Left lung (tissue), 4 donors: ENCODE measurements at regions not wholly inside any gene's neighbourhood (a gene's known extent, or its start where the extent isn't known, plus 50 kb on each side); places are given as distances from the start of the nearest gene placed in this dataset.

Experiments used
- ATAC-seq: fragments of 200-7000 bp; cut with Tn5 transposase; one replicate; pipeline ENCODE4 v1.9.1; 2020; ENCODE audit warnings: moderate library complexity
- DNase-seq, 4 donors: peaks; one replicate each; pipeline ENCODE4 v3.0.0-alpha.2; 2013 to 2020
- H3K27ac ChIP-seq, 2 donors: fragments of 200-600 bp; sonication (generic) in 1 of 2; one replicate each; pipeline versions ENCODE4 v1.5.0 to v1.8.0; 2020 to 2021
- H3K27me3 ChIP-seq, 2 donors: fragments of 200-600 bp; sonication (generic) in 1 of 2; one replicate each; pipeline versions ENCODE4 v1.5.0 to v1.8.0; 2020 to 2021
- H3K36me3 ChIP-seq, 2 donors: fragments of 200-600 bp; sonication (generic) in 1 of 2; one replicate each; pipeline versions ENCODE4 v1.5.0 to v1.8.0; 2020 to 2021
- H3K4me1 ChIP-seq, 2 donors: fragments of 200-600 bp; one replicate each; pipeline ENCODE4 v1.8.0; 2021
- H3K4me3 ChIP-seq, 2 donors: fragments of 200-600 bp; sonication (generic) in 1 of 2; one replicate each; pipeline versions ENCODE4 v1.5.0 to v1.8.0; 2020 to 2021; ENCODE audit warnings: mild to moderate bottlenecking in 1 of 2
- H3K9me3 ChIP-seq, 2 donors: fragments of 200-600 bp; sonication (generic) in 1 of 2; one replicate each; pipeline versions ENCODE4 v1.5.0 to v1.8.0; 2020 to 2021
- intact Hi-C, 2 donors: fragments of 100-400 bp; cut with DNase I; formaldehyde crosslinking; loops; one replicate each; pipeline versions ENCODE4 v1.11.2 to v1.14.2; 2022
- TF ChIP-seq, protein P1 (sequence below), 2 donors: fragments of 200-600 bp; sonication (generic) in 1 of 2; IDR thresholded peaks; one replicate each; pipeline versions ENCODE4 v1.5.0 to v1.8.0; 2021; ENCODE audit warnings: antibody characterized with exemption in 2 of 2
- donor health status: DM: no; HTN: yes; CAD: no.
- donor health status: DM: no; HTN: no; CAD: no.

DNA sequence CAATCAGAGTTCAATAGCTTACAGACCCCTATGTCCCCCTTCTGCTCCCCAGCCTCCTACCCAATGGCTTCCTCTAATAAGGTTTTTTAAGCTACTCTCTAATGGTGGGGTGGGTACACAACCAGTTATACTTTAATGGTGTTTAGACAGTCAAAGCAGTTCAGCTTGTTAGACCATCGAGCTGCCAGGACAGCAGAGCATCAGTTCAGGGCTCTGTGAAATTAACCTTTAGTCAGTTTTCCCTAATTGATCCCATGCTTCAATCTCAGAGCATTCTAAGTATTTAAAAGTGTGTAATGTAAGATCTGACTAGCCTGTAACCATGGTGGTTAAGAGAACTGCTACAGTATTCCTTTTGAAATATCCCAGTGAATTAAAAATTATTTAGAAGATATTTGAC, 107.2 kb upstream of the ZNF644 start:
- no peaks in the 10 kb centered on the region for H3K9me3 ChIP-seq
- no peak for ATAC-seq
- no peak overlapping the region for H3K4me3 ChIP-seq
- DNase-seq: no peak
- no peaks in the 10 kb centered on the region for H3K36me3 ChIP-seq
- intact Hi-C loops: no loop called here
- no peaks in the 10 kb centered on the region for H3K4me1 ChIP-seq
- peaks cover 0 to 6% of the 10 kb centered on the region in 2 donors for H3K27me3 ChIP-seq
- no peak overlapping the region for H3K27ac ChIP-seq
- TF ChIP-seq, protein P1, sequence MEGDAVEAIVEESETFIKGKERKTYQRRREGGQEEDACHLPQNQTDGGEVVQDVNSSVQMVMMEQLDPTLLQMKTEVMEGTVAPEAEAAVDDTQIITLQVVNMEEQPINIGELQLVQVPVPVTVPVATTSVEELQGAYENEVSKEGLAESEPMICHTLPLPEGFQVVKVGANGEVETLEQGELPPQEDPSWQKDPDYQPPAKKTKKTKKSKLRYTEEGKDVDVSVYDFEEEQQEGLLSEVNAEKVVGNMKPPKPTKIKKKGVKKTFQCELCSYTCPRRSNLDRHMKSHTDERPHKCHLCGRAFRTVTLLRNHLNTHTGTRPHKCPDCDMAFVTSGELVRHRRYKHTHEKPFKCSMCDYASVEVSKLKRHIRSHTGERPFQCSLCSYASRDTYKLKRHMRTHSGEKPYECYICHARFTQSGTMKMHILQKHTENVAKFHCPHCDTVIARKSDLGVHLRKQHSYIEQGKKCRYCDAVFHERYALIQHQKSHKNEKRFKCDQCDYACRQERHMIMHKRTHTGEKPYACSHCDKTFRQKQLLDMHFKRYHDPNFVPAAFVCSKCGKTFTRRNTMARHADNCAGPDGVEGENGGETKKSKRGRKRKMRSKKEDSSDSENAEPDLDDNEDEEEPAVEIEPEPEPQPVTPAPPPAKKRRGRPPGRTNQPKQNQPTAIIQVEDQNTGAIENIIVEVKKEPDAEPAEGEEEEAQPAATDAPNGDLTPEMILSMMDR (IDR thresholded peaks at IDR 0.05): no peak

DNA sequence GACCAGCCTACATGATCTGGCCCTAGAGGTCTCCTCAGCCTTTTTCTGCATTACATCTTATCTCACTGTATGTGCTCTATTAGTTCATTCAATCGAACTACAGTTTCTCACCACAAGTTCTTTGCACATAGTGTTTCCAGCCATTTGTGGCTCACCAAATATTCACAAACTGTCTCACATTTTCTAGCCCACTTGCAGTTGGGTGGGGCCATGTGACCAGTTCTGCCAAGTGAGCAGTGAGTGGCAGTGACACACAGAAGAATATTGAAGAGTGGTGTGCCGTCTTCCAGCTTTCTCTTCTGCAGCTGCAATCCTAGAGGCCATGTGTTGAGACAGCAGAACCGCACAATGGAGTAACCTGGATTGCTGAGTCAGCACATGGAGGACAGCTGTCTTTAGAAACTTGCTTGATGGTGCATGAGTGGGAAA, 103.2 kb upstream of the ZNF644 start:
- ATAC-seq (no peak), DNase-seq (peak in 1 of 4 donors; percentile 14)
- Histone ChIP-seq H3K27ac (no peak overlapping the region), H3K36me3 (no peaks in the 10 kb centered on the region), H3K4me3 (no peak overlapping the region), H3K4me1 (peaks cover 4 to 7% of the 10 kb centered on the region in 2 donors), H3K9me3 (no peaks in the 10 kb centered on the region), H3K27me3 (no peaks in the 10 kb centered on the region)
- TF ChIP-seq, protein P1 (IDR thresholded peaks at IDR 0.05): no peak
- intact Hi-C loops: no loop called here

DNA sequence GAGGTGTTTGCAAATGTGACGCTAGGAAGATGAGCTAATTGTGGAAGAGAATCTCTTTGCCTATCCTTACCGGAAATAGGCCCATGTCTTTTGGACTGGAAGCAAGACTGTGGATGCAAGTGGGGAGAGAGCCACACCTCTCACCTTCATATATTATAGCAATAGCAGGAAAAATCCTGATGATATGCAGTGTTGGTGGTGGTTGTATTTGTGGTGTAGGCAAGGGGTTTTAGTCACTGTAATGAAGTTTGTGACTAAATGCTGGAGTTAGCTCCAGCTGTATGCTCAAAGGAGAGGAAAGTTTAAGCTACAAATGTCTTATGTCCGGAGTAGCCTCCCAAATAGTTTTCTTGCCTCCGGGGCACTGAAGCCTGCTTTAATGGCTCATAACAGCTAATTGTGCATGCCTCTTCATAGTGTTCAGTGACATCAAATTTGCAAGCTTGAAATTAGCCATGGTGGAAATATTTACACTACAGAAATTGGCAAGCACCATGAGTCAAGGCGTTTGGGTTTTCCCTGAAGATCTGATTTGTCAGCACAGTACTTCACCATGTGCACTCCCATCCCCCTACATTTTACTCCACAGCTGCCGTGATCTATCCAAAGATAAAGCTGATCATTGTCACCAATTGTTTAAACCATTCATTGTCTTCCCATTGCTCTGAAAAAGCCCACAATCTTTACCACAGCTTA, 102.6 kb upstream of the ZNF644 start:
- DNase-seq: no peak
- no peaks in the 10 kb centered on the region for H3K9me3 ChIP-seq
- H3K36me3 ChIP-seq: no peaks in the 10 kb centered on the region
- H3K4me1 ChIP-seq: peaks cover 6 to 8% of the 10 kb centered on the region in 2 donors
- no peak overlapping the region for H3K27ac ChIP-seq
- H3K27me3 ChIP-seq: no peaks in the 10 kb centered on the region
- intact Hi-C loops: no loop called here
- H3K4me3 ChIP-seq: no peak overlapping the region
- TF ChIP-seq, protein P1 (IDR thresholded peaks at IDR 0.05): no peak
- no peak for ATAC-seq

DNA sequence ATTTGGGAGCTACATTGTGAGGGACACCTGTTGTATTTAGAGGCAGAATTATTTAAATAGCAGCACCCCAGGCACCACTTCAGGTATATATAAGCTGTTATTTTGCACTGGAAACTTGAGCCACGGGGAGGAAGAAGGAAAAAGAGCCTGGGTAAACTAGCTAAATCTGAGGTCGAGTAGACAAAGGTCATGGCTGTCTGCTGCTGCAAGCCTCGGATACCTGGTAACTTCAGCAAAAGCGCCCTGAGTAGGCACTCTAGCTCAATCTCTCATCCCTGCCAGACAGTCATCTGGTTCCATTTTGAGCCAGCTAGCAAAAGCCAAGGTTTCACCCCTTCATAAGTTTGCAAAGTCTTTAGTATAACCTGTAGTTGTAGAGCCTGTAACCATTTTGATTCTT, 101.9 kb upstream of the ZNF644 start:
- H3K4me1 ChIP-seq: peaks cover 6 to 8% of the 10 kb centered on the region in 2 donors
- no peaks in the 10 kb centered on the region for H3K27me3 ChIP-seq
- no peaks in the 10 kb centered on the region for H3K9me3 ChIP-seq
- intact Hi-C loops: no loop called here
- H3K36me3 ChIP-seq: no peaks in the 10 kb centered on the region
- DNase-seq: no peak
- no peak overlapping the region for H3K27ac ChIP-seq
- TF ChIP-seq, protein P1 (IDR thresholded peaks at IDR 0.05): no peak
- ATAC-seq: no peak
- H3K4me3 ChIP-seq: no peak overlapping the region

DNA sequence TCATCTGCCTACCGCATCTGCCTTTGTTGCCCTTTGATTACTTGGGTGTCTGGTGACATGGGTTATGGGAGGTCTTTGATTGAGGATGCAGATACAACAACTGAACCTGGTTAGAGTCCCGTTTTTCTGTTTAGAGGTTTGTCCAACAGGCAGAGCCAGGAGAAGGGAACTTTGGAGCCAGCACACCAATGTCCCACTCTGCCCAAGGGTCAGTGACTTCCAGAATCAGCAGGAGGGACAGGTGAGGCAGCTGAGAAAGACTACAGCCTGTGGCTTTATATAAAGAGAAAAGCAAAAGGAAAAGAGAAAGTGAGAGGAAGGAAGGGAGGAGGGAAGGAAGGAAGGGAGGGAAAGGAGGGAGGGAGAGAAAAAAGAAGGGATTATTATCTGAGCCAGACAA, 101.5 kb upstream of the ZNF644 start:
- H3K9me3 ChIP-seq: no peaks in the 10 kb centered on the region
- no peak overlapping the region for H3K27ac ChIP-seq
- DNase-seq: no peak
- TF ChIP-seq, protein P1 (IDR thresholded peaks at IDR 0.05): no peak
- intact Hi-C loops: no loop called here
- no peak overlapping the region for H3K4me3 ChIP-seq
- H3K27me3 ChIP-seq: no peaks in the 10 kb centered on the region
- peaks cover 6 to 8% of the 10 kb centered on the region in 2 donors for H3K4me1 ChIP-seq
- no peak for ATAC-seq
- no peaks in the 10 kb centered on the region for H3K36me3 ChIP-seq
